ENCODE measurements at regions not wholly inside any gene's neighbourhood (a gene's known extent, or its start where the extent isn't known, plus 50 kb on each side); places are given as distances from the start of the nearest gene placed in this dataset.
A peak's percentile ranks its signal among the peaks of the same experiment; 100 is the strongest.
"Not testable (repeated sequence)": the region's sequence is repeated elsewhere in the genome, so short reads cannot be mapped to it uniquely, and the experiment has no call there.

- not testable (repeated sequence) for DNase-seq (ENCODE audit: low read depth in 2 of 2)
Observed at GRCh38 chr1:761791-762190, 75.3 kb upstream of the OR4F16 start.

- not testable (repeated sequence) for DNase-seq (ENCODE audit: low read depth in 2 of 2)
Observed at GRCh38 chr1:771449-771848, 85.0 kb upstream of the OR4F16 start.

- DNase-seq (ENCODE audit: low read depth in 2 of 2), result not testable (repeated sequence)
Observed at GRCh38 chr1:777480-778180, 91.2 kb upstream of the OR4F16 start.

GRCh38 chr1:778451-779278 is 92.2 kb upstream of the OR4F16 start:
- peak; percentile 97 for DNase-seq (ENCODE audit: low read depth in 2 of 2)

GRCh38 chr1:779621-780020 is 93.2 kb upstream of the OR4F16 start:
- not testable (repeated sequence) for DNase-seq (ENCODE audit: low read depth in 2 of 2)

- DNase-seq (ENCODE audit: low read depth in 2 of 2), result no peak
Observed at GRCh38 chr1:788835-789234, 102.4 kb upstream of the OR4F16 start.

GRCh38 chr1:789606-790005 is 103.2 kb upstream of the OR4F16 start:
- not testable (repeated sequence) for DNase-seq (ENCODE audit: low read depth in 2 of 2)

GRCh38 chr1:790388-790930 is 104.0 kb upstream of the OR4F16 start:
- not testable (repeated sequence) for DNase-seq (ENCODE audit: low read depth in 2 of 2)

- not testable (repeated sequence) for DNase-seq (ENCODE audit: low read depth in 2 of 2)
Observed at GRCh38 chr1:794310-794709, 107.9 kb upstream of the OR4F16 start.

GRCh38 chr1:794918-795584 is 108.6 kb upstream of the OR4F16 start:
- not testable (repeated sequence) for DNase-seq (ENCODE audit: low read depth in 2 of 2)

GRCh38 chr1:797649-798048 is 111.2 kb upstream of the OR4F16 start:
- DNase-seq (ENCODE audit: low read depth in 2 of 2), result not testable (repeated sequence)

- not testable (repeated sequence) for DNase-seq (ENCODE audit: low read depth in 2 of 2)
Observed at GRCh38 chr1:800397-800796, 113.9 kb upstream of the OR4F16 start.

GRCh38 chr1:804378-805115 is 118.1 kb upstream of the OR4F16 start:
- not testable (repeated sequence) for DNase-seq (ENCODE audit: low read depth in 2 of 2)

GRCh38 chr1:805310-805709 is 118.4 kb upstream of the SAMD11 start:
- DNase-seq (ENCODE audit: low read depth in 2 of 2), result not testable (repeated sequence)

GRCh38 chr1:807066-807465 is 116.7 kb upstream of the SAMD11 start:
- not testable (repeated sequence) for DNase-seq (ENCODE audit: low read depth in 2 of 2)

- not testable (repeated sequence) for DNase-seq (ENCODE audit: low read depth in 2 of 2)
Observed at GRCh38 chr1:807699-808390, 115.9 kb upstream of the SAMD11 start.

- not testable (repeated sequence) for DNase-seq (ENCODE audit: low read depth in 2 of 2)
Observed at GRCh38 chr1:810949-811348, 112.8 kb upstream of the SAMD11 start.

- DNase-seq (ENCODE audit: low read depth in 2 of 2), result not testable (repeated sequence)
Observed at GRCh38 chr1:812535-813127, 111.1 kb upstream of the SAMD11 start.

- not testable (repeated sequence) for DNase-seq (ENCODE audit: low read depth in 2 of 2)
Observed at GRCh38 chr1:814543-814942, 109.2 kb upstream of the SAMD11 start.

Data from stimulated activated CD8-positive, alpha-beta memory T cell treated with anti-CD3 and anti-CD28 coated beads, Interleukin-7, amount 100 ng/mL, for 1 hour (primary cell).